DMS153 treated with DMSO at 0.1 percent for 48 hours (cell line): ENCODE measurements at regions not wholly inside any gene's neighbourhood (a gene's known extent, or its start where the extent isn't known, plus 50 kb on each side); places are given as distances from the start of the nearest gene placed in this dataset.
"Not testable (repeated sequence)": the region's sequence is repeated elsewhere in the genome, so short reads cannot be mapped to it uniquely, and the experiment has no call there.

ENCODE experiments used
- DNase-seq: peaks from one replicate; lab custom pipeline; 2025; ENCODE audit not compliant: unreplicated experiment; lab: John Stamatoyannopoulos, UW

DNA sequence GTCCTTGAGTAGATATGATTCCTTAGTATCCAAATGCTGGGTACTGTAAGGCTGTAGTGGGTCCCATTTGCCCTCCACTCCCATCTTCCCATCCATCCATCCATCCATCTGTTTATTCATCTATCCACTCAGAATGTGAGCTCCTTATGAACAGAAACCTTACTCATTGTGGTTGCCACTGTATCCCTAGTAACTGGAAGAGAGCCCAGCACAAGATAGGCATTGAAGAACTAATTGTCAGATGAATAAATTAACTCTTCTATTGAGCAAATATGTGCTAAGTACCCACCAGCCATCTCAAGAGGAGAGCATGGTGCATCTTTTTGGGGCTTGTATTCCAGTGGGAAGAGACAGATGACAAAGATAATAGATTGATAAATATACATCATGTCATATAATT lies 86.4 kb upstream of the SEZ6L start:
- DNase-seq = peak; percentile 32

DNA sequence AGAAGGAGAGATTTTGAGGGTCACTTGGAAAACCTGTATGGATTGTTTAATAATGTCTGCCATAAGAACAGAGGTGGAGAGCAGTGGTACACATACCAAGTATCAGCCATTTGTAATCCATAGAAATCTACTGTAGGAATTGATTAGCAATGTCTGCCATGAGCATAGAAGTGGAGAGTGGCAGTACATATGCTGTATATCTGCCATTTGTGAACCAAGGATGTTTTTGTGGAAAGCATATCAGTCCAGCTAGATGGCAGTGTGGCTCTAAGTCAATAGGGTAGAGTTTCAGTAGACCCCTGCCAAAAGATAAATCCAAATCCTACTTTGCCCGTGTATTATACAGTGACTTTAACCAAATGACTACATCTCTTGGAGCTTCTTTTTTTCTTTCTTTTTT lies 82.9 kb upstream of the SEZ6L start:
- DNase-seq = no peak

DNA sequence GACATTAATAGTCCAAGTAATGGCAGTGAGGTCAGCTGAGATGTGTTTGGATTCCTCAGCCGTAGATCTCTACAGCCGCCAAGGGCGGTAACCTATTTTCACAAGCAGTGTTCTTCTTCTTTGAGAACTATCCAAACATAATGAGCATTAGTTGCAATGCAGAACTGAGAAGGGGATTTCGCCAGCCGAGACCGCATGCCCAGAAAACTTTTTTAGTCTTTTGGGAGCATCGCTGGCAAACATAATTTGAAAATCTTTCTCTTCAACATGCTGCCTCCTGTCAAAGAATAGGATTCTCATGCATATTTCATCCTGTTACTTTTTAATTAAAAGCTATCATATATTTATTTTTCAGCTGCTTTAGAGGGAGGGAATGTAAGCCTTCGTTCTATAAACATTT lies 81.4 kb upstream of the SEZ6L start:
- no peak for DNase-seq

DNA sequence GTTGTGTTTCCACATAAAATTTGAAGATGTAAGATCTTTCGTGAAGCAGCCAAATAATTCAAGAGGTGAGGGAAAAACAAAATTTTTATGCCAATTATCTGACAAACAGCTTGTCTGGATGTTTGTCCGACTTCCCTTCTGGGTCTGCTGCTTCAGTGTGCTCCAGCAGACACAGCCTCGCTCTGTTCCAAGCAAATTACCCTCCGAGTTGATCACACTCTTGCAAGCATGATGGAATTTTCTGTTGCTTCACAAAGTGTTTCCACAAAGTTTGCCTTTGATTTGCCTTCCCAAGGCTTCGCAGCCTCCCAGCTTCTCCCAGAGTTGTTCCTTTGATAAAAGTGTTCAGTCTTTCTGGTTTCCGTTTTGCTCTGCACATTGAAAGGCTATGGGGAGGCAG lies 78.4 kb upstream of the SEZ6L start:
- no peak for DNase-seq

DNA sequence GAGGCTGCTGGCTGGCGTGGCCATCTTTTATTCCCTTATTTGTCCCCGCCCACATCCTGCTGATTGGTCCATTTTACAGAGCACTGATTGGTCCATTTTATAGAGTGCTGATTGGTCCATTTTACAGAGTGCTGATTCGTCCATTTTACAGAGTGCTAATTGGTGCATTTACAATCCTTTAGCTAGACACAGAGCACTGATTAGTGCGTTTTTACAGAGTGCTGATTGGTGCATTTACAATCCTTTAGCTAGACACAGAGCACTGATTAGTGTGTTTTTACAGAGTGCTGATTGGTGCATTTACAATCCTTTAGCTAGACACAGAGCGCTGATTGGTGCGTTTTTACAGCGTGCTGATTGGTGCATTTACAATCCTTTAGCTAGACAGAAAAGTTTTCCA lies 74.8 kb upstream of the SEZ6L start:
- DNase-seq = not testable (repeated sequence)

DNA sequence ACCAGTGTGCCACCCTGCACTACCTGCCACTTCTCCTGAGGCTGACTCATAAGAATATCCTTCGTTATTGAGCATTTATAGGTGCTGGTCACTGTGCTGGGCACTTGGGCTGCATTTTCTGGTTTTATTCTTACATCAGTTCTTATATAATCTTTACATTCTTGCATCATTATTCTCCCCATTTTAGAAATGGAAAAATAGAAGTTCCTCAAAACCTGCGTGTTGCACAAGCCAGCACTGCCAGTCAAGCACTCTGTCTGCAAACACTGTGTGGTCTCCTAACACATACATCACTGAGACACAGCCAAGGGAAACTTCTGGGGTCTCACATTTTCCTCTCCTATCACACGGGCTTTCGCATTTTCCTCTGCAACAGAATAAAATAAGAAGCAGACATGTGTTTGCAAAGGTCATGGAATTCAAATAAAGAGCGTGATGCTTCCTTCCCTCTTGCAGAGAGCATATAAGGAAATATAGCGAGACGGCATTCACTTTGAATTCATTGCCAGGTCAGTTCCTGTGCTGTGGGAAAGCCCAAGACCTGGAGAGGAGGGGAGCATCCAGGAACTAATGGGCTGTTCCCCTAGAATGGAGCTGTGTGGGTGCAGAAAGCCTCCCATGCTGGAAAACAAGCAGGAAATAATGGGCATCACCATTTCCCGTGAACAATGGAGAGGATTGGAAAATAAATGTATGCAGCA lies 73.9 kb upstream of the SEZ6L start:
- no peak for DNase-seq

DNA sequence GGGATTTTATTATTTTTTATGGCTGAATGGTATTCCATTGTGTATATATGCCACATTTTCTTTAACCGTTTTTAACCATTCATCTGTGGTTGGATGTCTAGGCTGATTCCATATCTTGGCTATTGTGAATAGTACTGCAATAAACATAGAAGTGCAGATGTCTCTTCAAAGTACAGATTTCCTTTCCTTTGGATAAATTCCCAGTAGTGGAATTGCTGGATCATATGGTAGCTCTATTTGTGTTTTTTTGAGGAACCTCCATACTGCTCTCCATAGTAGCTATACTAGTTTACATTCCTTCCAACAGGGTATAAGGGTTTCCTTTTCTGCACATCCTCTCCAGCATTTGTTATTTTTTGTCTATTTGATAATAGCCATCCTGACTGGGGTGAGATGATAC lies 71.9 kb upstream of the SEZ6L start:
- no peak for DNase-seq

DNA sequence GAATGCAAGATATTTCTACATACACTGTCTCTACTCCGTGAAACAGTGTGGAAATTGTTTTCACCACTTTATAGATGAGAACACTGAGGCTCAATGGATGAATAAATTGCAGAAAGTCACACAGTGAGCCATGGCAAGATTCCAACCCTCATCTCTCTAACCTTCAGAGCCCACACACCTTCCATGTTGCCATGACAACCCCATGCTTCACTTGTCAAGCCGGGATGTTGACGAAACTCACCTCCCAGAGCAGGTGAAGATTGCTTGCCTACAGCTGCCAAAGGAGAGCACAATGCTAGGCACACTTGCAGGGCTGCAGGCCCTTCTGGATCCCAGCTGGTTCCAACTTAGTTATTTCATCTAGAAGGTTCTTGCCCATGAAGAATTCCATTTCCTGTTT lies 71.4 kb upstream of the SEZ6L start:
- DNase-seq = no peak

DNA sequence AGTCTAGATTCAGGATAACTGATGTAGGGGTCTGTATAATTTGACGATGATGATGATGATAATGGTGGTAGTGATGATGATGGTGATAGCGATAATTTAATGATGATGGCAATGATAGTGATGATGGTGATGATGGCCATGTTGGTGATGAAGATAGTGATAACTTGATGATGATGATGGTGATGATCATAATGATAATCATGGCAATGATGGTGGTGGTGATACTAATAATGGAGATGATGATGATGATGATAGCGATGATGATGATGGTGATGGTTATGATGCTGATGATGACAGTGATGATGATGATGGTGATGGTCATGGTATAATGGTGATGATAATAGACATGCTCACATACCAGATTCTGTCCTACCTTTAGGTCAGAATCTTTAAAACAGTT lies 66.2 kb upstream of the SEZ6L start:
- no peak for DNase-seq

DNA sequence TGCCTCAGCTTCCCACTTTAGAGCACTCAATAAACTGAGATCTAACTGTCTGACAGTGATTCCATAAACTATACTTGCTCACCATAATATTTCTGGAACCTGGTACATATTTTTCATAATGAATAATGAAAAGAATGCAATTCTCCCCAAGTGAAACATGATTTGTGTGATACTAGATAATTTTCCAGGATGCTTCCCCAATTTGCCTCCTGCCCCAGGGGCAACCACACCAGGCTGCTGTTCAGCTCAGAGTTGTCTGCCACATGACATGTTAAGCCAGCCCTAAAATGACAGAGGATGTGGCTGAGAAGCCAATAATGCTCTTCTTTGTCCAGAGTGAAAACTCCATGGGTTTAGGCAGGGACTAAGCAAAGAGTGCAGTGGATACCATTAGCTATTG lies 62.9 kb upstream of the SEZ6L start:
- DNase-seq = no peak

DNA sequence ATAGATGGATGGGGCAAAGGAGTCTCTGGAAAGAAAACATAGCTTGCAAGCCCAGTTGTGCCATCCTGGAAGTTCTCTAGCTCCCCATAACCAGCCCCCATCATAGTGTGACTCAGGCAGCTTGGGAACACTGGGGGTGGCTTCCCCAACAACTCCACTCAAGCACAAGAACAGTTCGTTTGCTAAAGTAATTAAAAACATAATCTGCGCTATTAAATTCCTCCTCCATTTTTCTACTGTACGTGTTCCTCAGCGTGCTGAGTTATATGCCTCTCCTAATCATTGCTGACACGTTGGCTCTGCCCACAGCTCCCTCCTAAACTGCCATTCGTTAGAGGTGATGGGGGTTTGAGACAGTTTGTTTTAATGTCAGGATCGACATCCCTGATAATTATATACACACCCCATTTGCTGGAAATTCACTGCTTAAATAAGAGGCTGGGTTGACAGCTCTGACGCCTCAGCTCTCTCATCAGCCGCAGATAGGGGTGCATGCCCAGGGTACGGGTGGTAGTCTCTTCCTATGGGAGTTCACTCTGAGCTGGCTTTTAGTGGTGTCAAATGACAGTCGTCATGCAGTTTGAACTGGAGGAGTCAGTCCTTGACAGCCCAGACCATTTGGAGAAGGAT lies 59.5 kb upstream of the SEZ6L start:
- no peak for DNase-seq

DNA sequence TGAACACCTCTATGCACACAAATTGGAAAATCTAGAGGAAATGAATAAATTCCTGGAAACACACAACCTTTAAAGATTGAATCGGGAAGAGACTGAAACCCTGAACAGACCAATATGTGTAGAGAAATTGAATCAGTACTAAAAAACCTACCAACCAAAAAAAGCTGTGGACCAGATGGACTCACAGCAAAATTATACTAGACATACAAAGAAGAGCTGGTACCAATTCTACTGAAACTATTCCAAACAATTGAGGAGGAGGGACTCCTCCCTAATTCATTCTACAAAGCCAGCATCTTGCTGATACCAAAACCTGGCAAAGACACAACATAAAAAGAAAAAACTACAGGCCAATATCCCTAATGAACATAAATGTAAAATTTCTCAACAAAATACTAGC lies 54.4 kb upstream of the SEZ6L start:
- no peak for DNase-seq

DNA sequence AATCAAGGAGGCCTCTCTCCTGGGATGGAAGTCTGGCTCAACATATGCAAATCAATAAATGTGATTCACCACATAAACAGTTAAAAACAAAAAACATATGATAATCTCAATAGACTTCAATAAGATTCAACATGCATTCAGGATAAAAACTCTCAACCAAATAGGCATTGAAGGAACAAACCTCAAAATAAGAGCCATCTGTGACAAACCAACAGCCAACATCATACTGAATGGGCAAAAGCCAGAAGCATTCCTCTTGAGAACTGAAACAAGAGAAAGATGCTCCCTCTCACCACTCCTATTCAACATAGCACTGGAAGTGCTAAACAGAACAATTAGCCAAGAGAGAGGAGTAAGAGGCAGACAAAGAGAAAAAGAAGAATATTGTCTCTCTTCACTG lies 54.0 kb upstream of the SEZ6L start:
- no peak for DNase-seq
